Mammary epithelial cell (primary cell): ENCODE measurements at regions not wholly inside any gene's neighbourhood (a gene's known extent, or its start where the extent isn't known, plus 50 kb on each side); places are given as distances from the start of the nearest gene placed in this dataset.

ENCODE experiments used
- EZH2 ChIP-seq: IDR thresholded peaks from 2 replicates; pipeline ENCODE4 v1.6.1; 2012; ENCODE audit warnings: low read length, inconsistent platforms, borderline replicate concordance
- TF ChIP-seq, protein P1 (sequence below), 2 donors: IDR thresholded peaks in 1 of 2; conservative IDR thresholded peaks in 1 of 2; 2 replicates each; pipeline ENCODE4 v1.5.1; 2011 to 2012; ENCODE audit warnings: inconsistent platforms in 2 of 2, low read length in 2 of 2, mild to moderate bottlenecking in 2 of 2, control low read depth in 1 of 2, low read depth in 1 of 2; ENCODE audit not compliant: insufficient read depth in 1 of 2; ENCODE audit errors: extremely low read depth in 1 of 2

DNA sequence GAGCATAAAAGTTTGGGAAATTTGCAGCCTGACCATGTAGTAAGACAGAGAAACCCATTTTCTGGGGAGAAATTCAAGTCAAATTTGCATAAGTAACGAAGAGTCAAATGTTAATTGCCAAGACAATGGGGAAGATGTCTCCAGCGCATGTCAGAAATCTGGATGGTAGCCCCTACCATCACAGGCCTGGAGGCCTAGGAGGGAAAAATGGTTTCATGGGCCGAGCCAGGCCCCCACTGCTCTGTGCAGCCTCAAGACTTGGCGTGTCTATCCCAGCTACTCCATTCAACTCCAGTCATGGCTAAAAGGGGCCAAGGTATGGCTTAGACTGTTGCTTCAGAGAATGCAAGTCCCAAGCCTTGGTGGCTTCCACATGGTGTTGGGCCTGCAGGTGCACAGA is 269.8 kb downstream of the RFC3 start:
- TF ChIP-seq, protein P1, sequence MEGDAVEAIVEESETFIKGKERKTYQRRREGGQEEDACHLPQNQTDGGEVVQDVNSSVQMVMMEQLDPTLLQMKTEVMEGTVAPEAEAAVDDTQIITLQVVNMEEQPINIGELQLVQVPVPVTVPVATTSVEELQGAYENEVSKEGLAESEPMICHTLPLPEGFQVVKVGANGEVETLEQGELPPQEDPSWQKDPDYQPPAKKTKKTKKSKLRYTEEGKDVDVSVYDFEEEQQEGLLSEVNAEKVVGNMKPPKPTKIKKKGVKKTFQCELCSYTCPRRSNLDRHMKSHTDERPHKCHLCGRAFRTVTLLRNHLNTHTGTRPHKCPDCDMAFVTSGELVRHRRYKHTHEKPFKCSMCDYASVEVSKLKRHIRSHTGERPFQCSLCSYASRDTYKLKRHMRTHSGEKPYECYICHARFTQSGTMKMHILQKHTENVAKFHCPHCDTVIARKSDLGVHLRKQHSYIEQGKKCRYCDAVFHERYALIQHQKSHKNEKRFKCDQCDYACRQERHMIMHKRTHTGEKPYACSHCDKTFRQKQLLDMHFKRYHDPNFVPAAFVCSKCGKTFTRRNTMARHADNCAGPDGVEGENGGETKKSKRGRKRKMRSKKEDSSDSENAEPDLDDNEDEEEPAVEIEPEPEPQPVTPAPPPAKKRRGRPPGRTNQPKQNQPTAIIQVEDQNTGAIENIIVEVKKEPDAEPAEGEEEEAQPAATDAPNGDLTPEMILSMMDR (conservative IDR thresholded peaks at IDR 0.05 in 1 of 2, IDR thresholded peaks at IDR 0.05 in 1 of 2; ENCODE audit: extremely low read depth in 1 of 2, insufficient read depth in 1 of 2, low read depth in 1 of 2, low read length in 2 of 2): no peak
- TF ChIP-seq EZH2: no peak
